ENCODE measurements at regions not wholly inside any gene's neighbourhood (a gene's known extent, or its start where the extent isn't known, plus 50 kb on each side); places are given as distances from the start of the nearest gene placed in this dataset.
"Not testable (repeated sequence)": the region's sequence is repeated elsewhere in the genome, so short reads cannot be mapped to it uniquely, and the experiment has no call there.

DNA sequence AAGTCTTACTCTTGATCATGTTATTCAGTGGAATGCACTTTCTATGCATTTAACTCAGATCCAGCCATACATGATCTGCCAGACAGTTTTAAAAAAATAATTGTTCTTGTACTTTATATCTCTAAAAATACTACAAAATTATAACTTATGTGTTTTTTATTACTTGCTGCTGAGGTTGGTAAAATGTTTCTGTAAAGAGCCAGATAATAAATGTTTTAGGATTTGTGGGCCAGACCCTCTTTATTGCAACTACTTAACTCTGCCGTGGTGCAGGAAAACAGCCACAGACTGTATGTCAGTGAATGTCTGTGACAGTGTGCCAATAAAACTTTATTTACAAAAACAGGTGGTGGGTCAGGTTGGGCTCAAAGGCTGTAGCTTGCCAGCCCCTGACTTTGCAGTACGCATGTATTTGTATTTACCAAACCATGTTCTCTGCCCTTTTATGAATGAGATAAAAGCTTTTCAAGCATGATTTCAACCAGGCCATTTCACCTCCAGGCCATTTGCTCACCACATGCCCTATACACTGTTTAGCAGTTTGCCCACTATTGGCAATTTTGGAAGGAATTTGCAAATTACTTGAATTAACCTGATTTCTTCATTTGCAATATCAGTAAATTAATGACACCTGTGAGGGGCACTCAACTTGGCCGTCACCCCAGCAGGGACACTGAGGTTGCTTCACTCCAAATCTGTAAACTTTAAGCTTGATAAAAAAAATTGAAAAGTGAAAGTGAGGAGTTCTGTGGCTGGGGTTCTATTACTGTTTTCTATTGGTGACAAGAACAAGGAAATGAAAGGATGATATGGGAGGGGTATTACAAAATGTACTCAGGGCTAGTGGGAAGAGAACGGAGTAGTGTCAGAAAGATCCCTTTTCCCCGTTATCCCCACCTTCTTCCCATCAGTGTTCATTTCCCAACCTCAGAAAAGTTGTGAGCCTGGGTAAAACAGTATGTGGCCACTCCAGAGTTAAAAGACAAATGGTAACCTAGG lies 133.4 kb downstream of the CEBPB start:
- DNase-seq (ENCODE audit: low read depth in 4 of 4, low spot score in 2 of 4) = no peak

DNA sequence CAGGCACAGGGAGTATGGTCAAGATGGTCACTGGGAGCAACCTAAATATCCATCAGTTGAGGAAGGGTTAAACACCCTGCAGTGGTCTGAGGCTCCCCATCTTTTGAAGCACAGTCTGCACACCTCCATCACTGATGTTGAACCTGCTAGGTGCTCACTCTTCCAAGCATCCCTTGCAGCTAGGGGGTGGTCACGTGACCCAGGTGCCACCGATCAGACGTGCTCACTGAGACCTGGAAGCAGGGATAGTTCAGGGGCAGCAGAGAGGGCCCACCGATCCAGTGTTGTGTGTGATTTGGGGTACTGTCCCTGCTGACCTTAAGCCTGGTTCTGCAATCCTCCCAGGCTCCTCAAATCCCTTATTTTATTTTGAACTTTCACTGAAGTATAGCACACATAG lies 134.6 kb downstream of the CEBPB start:
- no peak for DNase-seq (ENCODE audit: low read depth in 4 of 4, low spot score in 2 of 4)

- DNase-seq (ENCODE audit: low read depth in 4 of 4, low spot score in 2 of 4) = no peak
Observed at GRCh38 chr20:50325651-50326050, 135.0 kb downstream of the CEBPB start.

DNA sequence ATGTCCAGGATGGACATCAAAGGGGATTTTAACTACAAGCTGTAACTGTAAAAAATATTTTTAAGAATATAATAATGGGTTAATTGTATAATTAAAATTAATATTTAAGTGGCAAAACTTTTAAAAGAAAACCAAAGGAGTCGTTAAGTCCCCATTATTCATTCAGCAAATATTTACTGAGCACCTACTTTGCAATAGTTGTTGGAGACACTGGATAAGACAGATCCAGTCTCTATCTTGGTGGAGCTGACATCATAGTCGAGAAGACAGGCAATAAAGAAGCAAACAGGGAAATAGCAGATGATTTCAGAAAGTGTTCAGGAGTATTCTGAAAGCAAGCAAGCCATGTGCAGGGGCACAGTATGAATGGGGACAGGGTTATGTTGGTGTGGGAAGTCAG lies 137.0 kb downstream of the CEBPB start:
- DNase-seq (ENCODE audit: low read depth in 4 of 4, low spot score in 2 of 4) = no peak

DNA sequence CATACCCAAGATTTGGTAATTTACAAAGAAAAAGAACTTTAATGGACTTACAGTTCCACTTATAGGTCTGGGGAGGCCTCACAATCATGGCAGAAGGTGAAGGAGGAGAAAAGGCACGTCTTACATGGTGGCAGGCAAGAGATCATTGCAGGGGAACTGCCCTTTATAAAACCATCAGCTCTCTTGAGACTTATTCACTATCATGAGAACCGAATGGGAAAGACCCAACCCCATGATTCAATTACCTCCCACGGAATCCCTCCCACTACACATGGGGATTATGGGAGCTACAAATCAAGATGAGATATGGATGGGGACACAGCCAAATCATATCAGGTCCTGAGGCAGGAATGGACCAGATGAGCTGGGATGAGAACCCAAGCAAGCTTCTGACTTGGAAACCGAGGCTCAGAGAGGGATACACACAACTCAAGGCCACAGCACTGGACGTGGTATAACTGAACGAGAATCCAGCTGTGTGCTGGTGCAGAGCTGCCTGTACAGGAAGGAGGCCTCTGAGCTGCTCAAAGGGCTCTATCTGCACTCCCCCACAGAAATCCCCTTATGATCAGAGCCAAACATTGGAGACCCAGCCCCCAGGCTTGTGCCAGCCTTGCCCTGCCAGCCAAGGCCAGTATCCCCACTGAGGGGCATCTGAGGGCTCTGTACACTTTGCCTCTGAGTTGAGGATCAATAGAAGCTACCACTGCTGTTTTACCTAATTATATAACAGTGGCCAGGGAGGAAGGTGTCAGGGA lies 137.8 kb downstream of the CEBPB start:
- DNase-seq (ENCODE audit: low read depth in 4 of 4, low spot score in 2 of 4) = no peak

- DNase-seq (ENCODE audit: low read depth in 4 of 4, low spot score in 2 of 4) = no peak
Observed at GRCh38 chr20:50328996-50329898, 138.6 kb downstream of the CEBPB start.

DNA sequence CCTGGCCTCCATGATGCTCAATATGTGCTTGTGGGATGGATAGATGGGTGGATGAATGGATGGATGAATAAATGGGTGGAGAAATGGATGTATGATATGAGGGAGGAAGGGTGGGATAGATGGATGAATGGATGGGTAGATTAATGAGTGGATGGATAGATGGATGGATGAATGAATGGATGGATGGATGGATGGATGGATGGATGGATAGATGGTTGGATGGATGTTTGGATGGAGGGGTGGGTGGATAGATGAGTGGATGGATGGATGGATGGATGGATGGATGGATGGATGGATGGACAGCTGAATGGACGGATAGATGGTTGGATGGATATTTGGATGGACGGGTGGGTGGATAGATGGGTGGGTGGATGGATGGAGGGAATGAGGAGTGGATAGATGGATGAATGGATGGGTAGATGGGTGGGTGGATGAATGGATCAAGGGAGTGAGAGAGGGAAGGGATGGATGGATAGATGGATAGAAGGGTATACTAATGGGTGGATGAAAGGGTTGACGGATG lies 139.4 kb downstream of the CEBPB start:
- no peak for DNase-seq (ENCODE audit: low read depth in 4 of 4, low spot score in 2 of 4)

DNA sequence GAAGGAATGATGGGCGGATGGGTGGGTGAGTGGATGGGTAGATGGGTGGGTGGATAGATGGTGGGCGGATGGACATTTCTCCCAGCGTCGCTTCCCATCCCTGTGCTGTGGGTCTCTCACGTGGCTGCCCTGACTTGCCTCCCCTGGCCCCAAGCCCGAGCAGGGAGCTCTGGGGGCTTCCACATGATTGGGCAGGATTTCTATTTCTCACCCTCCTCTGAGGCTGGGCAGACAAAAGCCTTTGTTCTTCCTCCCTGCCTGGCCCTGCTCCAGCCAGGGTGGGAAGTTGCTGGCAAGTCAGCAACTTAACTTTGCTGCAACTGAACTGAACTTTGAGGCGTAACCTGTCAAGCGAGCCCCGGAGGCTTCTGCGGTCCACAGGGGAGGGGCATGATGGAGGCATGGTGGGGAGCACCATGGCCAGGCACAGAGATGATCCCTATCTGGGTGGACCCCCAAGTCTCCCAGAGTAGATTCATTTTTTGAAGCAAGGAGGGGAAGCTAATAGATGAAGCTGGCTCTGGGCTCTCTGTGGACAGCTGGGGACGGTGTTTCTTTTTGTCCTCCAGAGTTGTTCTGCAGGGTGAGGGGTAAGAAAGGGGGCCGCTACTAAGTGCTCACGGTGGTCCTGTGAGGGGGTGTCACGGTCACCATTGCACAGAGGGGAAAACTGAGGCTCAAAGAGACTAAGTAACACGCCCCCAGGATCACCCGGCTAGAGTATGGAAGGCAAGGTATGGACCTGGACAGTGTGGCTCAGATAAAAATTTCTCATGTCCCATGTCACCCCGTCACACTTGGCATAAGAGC lies 140.1 kb downstream of the CEBPB start:
- no peak for DNase-seq (ENCODE audit: low read depth in 4 of 4, low spot score in 2 of 4)

DNA sequence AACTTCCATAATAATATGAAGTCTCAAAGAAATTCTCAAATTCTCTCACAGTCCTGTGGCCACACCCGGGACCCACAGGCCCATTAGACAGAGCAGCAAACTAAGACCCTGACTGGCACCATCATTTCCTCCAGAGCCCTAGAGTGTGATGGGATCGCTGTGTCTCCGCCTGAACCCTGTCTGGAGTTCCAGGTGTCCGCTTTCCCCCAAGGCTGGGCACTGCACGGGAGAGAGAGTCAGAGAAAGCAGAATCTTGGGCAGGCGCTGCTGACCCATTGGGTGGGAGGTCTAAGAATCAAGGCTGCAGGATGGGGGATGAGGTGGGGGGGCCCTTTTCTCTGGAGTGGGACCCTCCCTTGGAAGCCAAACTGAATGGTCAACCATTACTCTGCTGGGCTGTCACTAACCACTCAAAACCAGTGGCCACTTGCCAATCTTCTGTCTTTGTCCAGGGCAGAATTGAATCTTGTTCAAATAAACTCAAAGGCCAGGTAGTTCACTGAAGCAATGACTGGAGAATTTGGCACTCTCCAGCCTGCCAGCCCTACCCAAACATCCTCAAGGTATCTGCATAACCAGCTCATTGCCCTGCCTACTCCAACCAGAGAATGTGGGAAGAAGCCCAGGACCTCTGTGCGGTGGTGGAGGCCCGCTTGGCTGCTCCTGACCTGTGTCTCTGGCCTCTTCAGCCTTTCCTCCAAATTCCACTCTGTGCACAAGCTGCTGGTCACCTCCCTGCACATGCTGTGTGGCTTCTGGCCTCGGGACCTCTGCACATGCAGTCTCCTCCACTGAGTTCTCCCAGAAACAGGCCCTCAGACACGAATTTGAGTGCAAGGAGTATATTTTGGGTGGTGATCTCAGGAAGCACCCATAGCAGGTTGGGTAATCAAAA lies 141.1 kb downstream of the CEBPB start:
- DNase-seq (ENCODE audit: low read depth in 4 of 4, low spot score in 2 of 4) = no peak

GRCh38 chr20:50332491-50332980 lies 141.9 kb downstream of the CEBPB start:
- no peak for DNase-seq (ENCODE audit: low read depth in 4 of 4, low spot score in 2 of 4)

- DNase-seq (ENCODE audit: low read depth in 4 of 4, low spot score in 2 of 4) = no peak
Observed at GRCh38 chr20:50333131-50333670, 142.6 kb downstream of the CEBPB start.

DNA sequence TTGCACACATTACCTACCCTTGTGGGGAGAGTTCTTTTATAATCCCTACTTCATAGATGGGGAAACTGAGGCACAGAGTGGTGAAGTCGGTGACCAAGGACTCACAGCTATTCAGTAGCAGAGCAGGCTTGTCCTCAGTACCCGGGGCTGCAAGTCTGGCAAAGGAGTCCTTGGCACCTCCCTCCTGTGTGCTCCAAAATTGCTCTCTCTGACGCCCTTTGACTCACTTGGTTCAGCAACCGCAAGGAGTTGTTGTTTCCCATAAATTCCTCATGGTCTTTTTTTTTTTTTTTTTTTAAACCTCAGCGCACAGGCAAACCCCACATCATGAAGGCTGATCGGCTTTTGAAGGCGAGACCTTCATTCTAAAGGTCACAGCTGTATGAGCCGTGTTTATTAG lies 143.2 kb downstream of the CEBPB start:
- no peak for DNase-seq (ENCODE audit: low read depth in 4 of 4, low spot score in 2 of 4)

DNA sequence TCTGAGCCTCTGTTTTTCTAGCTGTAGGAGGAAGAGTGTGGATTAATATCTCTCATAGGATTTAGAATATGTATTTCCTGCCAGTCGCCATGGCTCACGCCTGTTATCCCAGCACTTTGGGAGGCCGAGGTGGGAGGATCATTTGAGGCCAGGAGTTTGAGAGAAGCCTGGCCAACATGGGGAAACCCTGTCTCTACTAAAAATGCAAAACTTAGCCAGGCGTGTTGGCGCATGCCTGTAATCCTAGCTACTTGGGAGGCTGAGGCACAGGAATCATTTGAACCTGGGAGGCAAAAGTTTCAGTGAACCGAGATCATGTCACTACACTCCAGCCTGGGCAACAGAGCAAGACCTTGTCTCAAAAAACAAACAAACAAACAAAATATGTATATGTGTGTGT lies 143.9 kb downstream of the CEBPB start:
- DNase-seq (ENCODE audit: low read depth in 4 of 4, low spot score in 2 of 4) = not testable (repeated sequence)

- DNase-seq (ENCODE audit: low read depth in 4 of 4, low spot score in 2 of 4) = no peak
Observed at GRCh38 chr20:50335105-50335504, 144.5 kb downstream of the CEBPB start.

- DNase-seq (ENCODE audit: low read depth in 4 of 4, low spot score in 2 of 4) = no peak
Observed at GRCh38 chr20:50335866-50336265, 145.2 kb downstream of the CEBPB start.

GRCh38 chr20:50336661-50337060 lies 146.0 kb downstream of the CEBPB start:
- DNase-seq (ENCODE audit: low read depth in 4 of 4, low spot score in 2 of 4) = no peak

DNA sequence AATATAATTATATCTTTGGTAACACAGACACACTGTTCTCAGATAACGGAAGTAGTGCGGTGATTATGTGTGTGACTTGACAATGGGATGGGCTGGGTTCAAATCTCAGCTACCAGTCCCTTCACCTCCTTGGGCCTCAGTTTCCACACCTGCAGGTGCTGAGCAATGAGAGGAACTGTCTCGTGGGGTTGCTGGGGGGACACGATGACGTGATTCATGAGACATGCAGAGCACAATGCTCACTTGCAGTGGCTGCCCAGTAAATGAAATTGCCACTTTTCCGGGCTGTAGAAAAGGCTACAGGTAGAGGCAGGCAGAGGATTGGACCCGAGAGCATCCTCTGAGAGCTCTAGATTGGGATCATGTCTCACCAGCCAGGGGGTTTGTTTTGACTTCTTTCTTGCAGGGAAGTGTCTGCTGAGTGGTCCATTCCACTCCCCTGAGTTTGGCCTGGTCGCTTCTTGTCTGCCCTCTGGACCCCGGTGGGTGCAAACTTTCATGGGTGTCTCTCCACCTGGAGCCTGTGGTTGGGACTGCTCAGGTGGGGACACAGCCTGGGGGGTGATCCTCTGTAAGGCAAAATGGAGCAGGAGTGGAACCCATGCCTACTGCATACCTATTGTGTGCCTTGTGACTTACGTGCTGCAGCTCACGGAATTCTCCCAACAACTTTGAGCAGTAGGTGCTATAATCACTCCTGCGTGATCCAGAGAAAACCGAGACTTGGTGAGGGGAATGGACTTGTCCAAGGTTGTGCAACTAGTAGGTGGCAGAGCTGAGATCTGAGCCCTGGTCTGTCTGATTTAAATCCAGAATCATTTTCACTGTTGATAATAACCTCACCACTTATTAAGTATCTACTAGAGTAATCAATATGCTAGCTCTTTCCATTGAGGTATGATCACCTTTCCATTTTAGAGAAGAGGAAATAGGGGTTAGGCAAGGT lies 147.2 kb downstream of the CEBPB start:
- DNase-seq (ENCODE audit: low read depth in 4 of 4, low spot score in 2 of 4) = no peak

Measured in left renal cortex interstitium (tissue), 4 donors.